IMR-90 (cell line): ENCODE measurements at regions not wholly inside any gene's neighbourhood (a gene's known extent, or its start where the extent isn't known, plus 50 kb on each side); places are given as distances from the start of the nearest gene placed in this dataset.

ENCODE experiments used
- BHLHE40 ChIP-seq: fragments of 150-350 bp; IDR thresholded peaks from 2 replicates; pipeline ENCODE4 v1.6.1; 2016; ENCODE audit warnings: mild to moderate bottlenecking, low read depth, low read length
- CEBPB ChIP-seq: IDR thresholded peaks from 2 replicates; pipeline ENCODE4 v1.6.1; 2012; ENCODE audit warnings: low read depth, low read length, improper control_type of control experiment
- CTCF ChIP-seq: conservative IDR thresholded peaks from 2 replicates; pipeline ENCODE4 v1.5.1; 2012; ENCODE audit warnings: mild to moderate bottlenecking, low read depth, low read length, improper control_type of control experiment
- MAFK ChIP-seq: IDR thresholded peaks from 2 replicates; pipeline ENCODE4 v1.6.1; 2012; ENCODE audit warnings: low read depth, low read length, improper control_type of control experiment
- POLR2A ChIP-seq: IDR thresholded peaks from 2 replicates; pipeline ENCODE4 v1.6.1; 2012; ENCODE audit warnings: mild to moderate bottlenecking, low read depth, low read length
- RAD21 ChIP-seq: IDR thresholded peaks from 2 replicates; pipeline ENCODE4 v1.6.1; 2012; ENCODE audit warnings: low read length, improper control_type of control experiment
- RCOR1 ChIP-seq: IDR thresholded peaks from 2 replicates; pipeline ENCODE4 v1.6.1; 2012; ENCODE audit warnings: mild to moderate bottlenecking, low read length, improper control_type of control experiment; ENCODE audit not compliant: insufficient replicate concordance

- TF ChIP-seq CTCF (no peak), POLR2A (no peak), RCOR1 (no peak), RAD21 (no peak), CEBPB (no peak), MAFK (no peak), BHLHE40 (no peak)
Measured at GRCh38 chr3:162938083-162938482, 1441.5 kb downstream of the OTOL1 start.
